ENCODE measurements at regions not wholly inside any gene's neighbourhood (a gene's known extent, or its start where the extent isn't known, plus 50 kb on each side); places are given as distances from the start of the nearest gene placed in this dataset.
"Not testable (repeated sequence)": the region's sequence is repeated elsewhere in the genome, so short reads cannot be mapped to it uniquely, and the experiment has no call there.

- no peaks in the 10 kb centered on the region for H3K36me3 ChIP-seq
- WGBS, 5 donors, result 84 to 95% (median 91%) methylated on average over 8 to 48 of the region's 48 CpGs
- intact Hi-C loops (cut with DNase I; ENCODE audit: low total_unique reads), result no loop called here
- TF ChIP-seq POLR2A (IDR thresholded peaks at IDR 0.05) (no peak), EP300 (IDR thresholded peaks at IDR 0.05) (no peak), CTCF (IDR thresholded peaks at IDR 0.05) (no peak), POLR2AphosphoS5 (IDR thresholded peaks at IDR 0.05) (no peak)
- H3K4me3 ChIP-seq, result no peak overlapping the region
- no peaks in the 10 kb centered on the region for H3K4me1 ChIP-seq
- no peak overlapping the region for H3K27ac ChIP-seq
- H3K27me3 ChIP-seq, result no peaks in the 10 kb centered on the region
- H3K9me3 ChIP-seq, result peaks cover 0 to 8% (median 4%) of the 10 kb centered on the region in 4 donors
- DNase-seq, result no peak
These were observed 4274.9 kb upstream of the OR11H1 start for GRCh38 chr22:11253000-11253511.

GRCh38 chr22:11270981-11271380 is 4257.0 kb upstream of the OR11H1 start:
- H3K4me3 ChIP-seq; H3K9me3 ChIP-seq; H3K36me3 ChIP-seq; H3K27me3 ChIP-seq; H3K27ac ChIP-seq; intact Hi-C loops (cut with DNase I; ENCODE audit: low total_unique reads); DNase-seq; H3K4me1 ChIP-seq: not testable (repeated sequence)
- WGBS, 5 donors, result 78 to 83% (median 82%) methylated on average over 7 of the region's 8 CpGs

- WGBS, 5 donors, result 72 to 81% (median 75%) methylated on average over 32 of the region's 32 CpGs
- DNase-seq; H3K27me3 ChIP-seq; H3K4me1 ChIP-seq; H3K36me3 ChIP-seq; H3K4me3 ChIP-seq; H3K27ac ChIP-seq; intact Hi-C loops (cut with DNase I; ENCODE audit: low total_unique reads): not testable (repeated sequence)
- peaks cover 8 to 47% (median 40%) of the 10 kb centered on the region in 4 donors for H3K9me3 ChIP-seq
These were observed 4242.7 kb upstream of the OR11H1 start for GRCh38 chr22:11285116-11285838.

- 47 to 57% (median 53%) methylated on average over 5 of the region's 5 CpGs for WGBS, 5 donors
- H3K4me1 ChIP-seq; H3K27ac ChIP-seq; intact Hi-C loops (cut with DNase I; ENCODE audit: low total_unique reads); H3K36me3 ChIP-seq; H3K27me3 ChIP-seq; DNase-seq; H3K4me3 ChIP-seq: not testable (repeated sequence)
- H3K9me3 ChIP-seq, result peaks cover 8 to 53% (median 46%) of the 10 kb centered on the region in 4 donors
These were observed 4242.2 kb upstream of the OR11H1 start for GRCh38 chr22:11285839-11286205.

- 76 to 83% (median 80%) methylated on average over 15 of the region's 15 CpGs for WGBS, 5 donors
- H3K27ac ChIP-seq; H3K4me1 ChIP-seq; H3K4me3 ChIP-seq; H3K27me3 ChIP-seq; intact Hi-C loops (cut with DNase I; ENCODE audit: low total_unique reads); DNase-seq; H3K36me3 ChIP-seq: not testable (repeated sequence)
- peaks cover 8 to 73% (median 54%) of the 10 kb centered on the region in 4 donors for H3K9me3 ChIP-seq
These were observed 4239.5 kb upstream of the OR11H1 start for GRCh38 chr22:11288246-11289220.

- H3K9me3 ChIP-seq, result peaks cover 23 to 75% (median 64%) of the 10 kb centered on the region in 4 donors
- H3K4me3 ChIP-seq; DNase-seq; H3K4me1 ChIP-seq; H3K27me3 ChIP-seq; H3K36me3 ChIP-seq; intact Hi-C loops (cut with DNase I; ENCODE audit: low total_unique reads); H3K27ac ChIP-seq: not testable (repeated sequence)
- WGBS, 5 donors, result 44 to 55% (median 49%) methylated on average over 5 of the region's 5 CpGs
These were observed 4229.7 kb upstream of the OR11H1 start for GRCh38 chr22:11298126-11298893.

GRCh38 chr22:11302427-11302826 is 4225.6 kb upstream of the OR11H1 start:
- 67 to 80% (median 71%) methylated on average over 7 of the region's 7 CpGs for WGBS, 5 donors
- H3K27me3 ChIP-seq; intact Hi-C loops (cut with DNase I; ENCODE audit: low total_unique reads); H3K27ac ChIP-seq; DNase-seq; H3K36me3 ChIP-seq; H3K4me3 ChIP-seq; H3K4me1 ChIP-seq: not testable (repeated sequence)
- H3K9me3 ChIP-seq, result peaks cover 30 to 91% (median 81%) of the 10 kb centered on the region in 4 donors

GRCh38 chr22:11302904-11303303 is 4225.1 kb upstream of the OR11H1 start:
- H3K36me3 ChIP-seq; DNase-seq; H3K27me3 ChIP-seq; H3K27ac ChIP-seq; intact Hi-C loops (cut with DNase I; ENCODE audit: low total_unique reads); H3K4me1 ChIP-seq; H3K4me3 ChIP-seq: not testable (repeated sequence)
- H3K9me3 ChIP-seq, result peaks cover 30 to 92% (median 81%) of the 10 kb centered on the region in 4 donors
- 19 to 34% (median 25%) methylated on average over 1 of the region's 1 CpG for WGBS, 5 donors

GRCh38 chr22:11305179-11305578 is 4222.8 kb upstream of the OR11H1 start:
- H3K27ac ChIP-seq; H3K4me1 ChIP-seq; DNase-seq; H3K27me3 ChIP-seq; H3K4me3 ChIP-seq; intact Hi-C loops (cut with DNase I; ENCODE audit: low total_unique reads); H3K36me3 ChIP-seq: not testable (repeated sequence)
- H3K9me3 ChIP-seq, result peaks cover 16 to 94% (median 82%) of the 10 kb centered on the region in 4 donors
- 78 to 86% (median 81%) methylated on average over 7 of the region's 7 CpGs for WGBS, 5 donors

Data from stomach (tissue), 8 donors.